Forelimb muscle (tissue), 1 donor: ENCODE measurements at regions not wholly inside any gene's neighbourhood (a gene's known extent, or its start where the extent isn't known, plus 50 kb on each side); places are given as distances from the start of the nearest gene placed in this dataset.
"Not testable (repeated sequence)": the region's sequence is repeated elsewhere in the genome, so short reads cannot be mapped to it uniquely, and the experiment has no call there.

Source experiments
- DNase-seq: peaks from one replicate; pipeline ENCODE4 v3.0.0-alpha.2; 2013; ENCODE audit warnings: low read depth

DNA sequence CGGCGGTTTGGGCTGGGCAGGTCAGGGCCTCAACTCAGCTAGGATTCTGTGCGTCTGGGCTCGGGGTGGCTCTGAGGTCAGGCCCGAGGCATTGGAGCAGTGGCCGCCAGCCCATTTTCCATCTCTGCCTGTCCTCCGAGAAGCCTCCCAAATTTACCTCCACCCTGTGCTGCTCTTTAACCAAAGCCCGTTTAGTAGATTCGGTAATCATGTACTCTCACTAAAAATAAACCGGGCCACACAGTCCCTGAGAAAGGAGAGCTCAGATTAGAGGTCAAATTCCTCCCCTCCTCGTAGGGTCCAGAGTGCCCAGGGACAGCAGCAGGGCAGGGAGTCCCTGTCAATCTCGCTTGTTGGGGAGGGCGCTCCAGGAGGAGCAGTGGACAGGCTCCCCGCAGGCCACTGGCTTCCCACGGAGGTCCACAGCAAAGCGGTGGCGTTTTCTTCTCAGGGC, 88.7 kb upstream of the CHST15 start:
- no peak for DNase-seq

DNA sequence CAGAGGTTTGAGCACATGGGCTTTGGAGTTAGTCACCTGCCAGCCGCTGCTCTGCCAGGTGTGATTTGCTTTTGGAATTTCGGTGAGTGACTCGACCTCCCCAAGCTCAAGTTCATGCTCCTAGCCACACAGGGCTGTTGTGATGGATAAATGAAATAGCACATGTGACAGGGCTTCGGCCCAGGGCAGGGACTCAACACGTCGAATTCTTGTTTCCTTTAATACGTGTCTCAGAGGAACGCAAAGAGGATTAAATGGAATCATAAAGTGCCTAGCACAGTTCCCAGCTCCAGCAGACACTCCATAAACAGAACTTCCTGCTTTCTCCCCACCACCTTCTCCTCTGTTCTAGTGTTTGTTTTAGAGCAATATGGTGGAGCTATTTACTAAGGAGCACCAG, 88.3 kb upstream of the CHST15 start:
- no peak for DNase-seq

DNA sequence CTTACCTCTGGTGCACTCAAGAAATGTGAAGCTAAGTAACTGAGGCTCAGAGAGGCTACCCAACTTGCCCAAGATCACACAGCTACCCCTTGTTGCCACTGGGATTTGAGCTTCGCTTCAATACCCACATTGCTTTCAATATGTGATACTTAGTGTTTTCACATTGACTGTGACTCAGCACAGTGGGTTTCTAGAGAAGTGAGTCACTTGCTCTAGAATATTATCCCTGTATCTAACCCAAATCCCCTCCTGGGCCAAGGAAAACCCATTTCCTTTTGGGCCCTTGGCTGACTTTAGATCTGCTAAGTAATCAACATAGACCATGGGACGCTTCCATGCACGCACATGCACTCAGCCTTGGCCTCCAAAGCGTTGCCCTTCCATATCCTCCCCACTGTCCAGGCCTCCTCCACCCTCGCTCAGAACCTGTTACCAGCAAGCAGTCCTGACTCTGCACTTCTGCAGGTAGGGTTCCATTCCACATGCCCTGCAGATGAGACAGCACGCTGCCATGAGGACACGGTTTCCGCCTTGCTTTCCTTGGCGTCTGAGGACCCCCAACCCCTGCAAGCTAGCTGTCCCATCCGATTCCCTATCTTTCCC, 87.7 kb upstream of the CHST15 start:
- no peak for DNase-seq

DNA sequence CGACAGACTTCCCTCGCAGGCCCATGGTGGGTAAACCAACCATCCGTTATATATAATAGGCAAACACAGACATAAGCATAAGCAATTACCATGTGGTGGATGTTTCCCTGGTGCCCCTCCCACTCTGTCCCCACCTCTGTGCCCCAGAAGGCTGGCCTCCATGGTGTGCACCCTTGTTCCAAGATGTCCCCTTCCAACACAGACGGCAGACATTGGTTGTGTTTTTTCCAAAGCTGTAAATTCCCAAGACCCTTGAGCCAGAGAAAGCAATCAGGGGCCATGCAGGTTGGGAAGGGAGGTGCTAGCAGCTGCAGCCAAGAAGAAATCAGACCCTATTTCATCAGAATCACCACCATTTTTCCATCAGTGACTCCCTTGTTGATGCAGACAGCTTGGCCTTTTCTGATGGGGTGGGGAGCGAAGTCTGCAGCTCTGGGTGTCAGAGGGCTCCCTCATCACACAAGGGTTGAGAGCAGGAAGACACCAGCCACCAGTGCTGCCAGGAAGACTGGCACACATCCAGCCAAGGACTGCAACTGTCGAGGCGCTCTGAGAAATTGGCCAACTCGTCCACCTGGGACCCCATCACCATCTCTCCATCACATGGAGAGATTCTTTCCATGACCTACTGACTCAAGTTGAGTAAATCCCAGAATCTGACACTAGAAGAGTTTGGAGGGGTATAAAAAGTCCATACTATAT, 86.8 kb upstream of the CHST15 start:
- DNase-seq, result no peak

DNA sequence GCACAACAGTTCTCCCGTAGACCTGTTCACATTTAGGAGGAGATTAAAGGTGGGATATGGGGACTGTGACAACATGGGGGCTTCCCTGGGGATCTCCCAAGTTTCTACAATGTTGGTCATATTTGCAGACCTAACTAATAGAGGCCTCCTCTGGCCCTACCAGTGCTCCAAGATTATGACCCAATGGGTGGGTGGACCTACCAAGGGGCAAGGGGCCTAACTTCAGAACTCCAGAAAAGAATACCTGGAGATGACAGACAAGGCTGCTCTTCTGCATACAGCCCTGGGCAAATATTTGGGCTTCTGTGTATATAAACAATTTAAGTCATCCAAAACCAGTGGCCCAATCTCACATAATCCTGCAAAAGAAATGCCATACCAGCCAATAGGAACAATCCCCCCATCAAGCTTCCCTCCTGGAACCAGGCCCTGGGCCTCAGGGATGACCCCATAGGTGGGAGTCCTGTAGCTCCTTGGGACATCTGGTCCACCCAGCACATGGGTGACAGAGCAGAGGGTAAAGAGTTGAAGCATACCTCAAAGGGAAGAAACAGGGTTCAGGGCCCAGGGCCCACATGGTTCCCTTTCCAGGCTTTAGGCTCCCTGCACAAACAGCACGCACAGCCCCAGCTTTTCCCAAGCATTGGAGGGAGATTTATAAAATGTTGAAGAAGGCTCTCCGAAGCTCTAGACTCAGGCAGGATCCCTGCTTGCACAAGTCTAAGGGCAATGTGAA, 86.1 kb upstream of the CHST15 start:
- no peak for DNase-seq

DNA sequence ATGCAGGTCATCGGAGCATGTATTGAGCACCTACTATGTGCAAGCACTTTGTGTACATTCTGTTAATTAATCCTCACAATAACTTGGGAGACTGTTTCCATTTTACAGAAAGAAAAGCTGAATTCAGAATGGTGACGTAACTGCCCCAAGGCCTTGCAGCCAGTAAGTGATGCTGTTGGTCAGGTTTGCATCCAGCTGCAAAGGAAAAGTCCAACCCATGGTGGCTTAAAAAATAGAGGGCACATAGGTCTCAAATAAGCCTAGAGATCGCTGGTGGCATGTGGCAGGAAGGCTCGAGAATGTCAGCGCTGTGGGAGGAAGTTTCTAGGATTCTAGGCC, 83.8 kb upstream of the CHST15 start:
- DNase-seq, result no peak

DNA sequence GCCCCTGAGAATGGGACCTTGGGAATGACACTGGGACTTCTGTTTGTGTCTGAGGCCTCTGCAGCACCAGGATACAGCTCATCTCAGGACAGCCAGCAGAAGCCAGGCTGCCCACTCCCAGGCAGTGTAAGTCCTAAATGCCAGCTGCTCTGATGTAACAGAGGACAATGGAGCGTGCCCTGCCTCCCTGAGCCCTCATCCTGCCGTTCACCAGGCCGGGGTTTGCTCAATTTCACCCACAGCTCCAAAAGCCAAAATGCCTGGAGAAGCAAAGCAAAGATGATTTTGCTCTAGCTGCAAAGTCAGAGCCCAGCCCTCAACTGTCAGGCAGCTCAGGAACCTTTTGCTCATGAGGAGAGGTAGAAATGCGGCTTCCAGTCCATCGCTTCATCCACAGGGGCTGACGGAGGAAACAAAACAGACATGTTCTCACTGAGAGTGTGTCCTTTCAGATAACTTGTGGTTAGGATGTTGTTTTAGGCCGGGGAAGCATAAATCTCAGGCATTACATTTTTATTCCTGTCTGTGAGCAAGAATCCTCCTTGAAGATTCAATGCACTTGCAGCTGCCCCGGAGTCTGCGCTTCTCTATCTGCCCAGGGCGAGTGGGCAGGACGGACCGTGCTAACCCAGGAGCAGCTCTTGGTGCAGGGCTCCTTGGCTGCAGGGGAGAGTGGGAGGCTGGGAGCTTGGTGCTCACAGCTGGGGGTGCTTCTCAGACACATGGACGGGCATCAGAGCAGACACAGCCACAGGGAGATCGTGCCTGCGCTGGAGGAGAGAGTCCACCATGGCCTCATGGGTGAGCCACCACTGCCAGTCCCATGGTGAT, 83.2 kb upstream of the CHST15 start:
- no peak for DNase-seq

DNA sequence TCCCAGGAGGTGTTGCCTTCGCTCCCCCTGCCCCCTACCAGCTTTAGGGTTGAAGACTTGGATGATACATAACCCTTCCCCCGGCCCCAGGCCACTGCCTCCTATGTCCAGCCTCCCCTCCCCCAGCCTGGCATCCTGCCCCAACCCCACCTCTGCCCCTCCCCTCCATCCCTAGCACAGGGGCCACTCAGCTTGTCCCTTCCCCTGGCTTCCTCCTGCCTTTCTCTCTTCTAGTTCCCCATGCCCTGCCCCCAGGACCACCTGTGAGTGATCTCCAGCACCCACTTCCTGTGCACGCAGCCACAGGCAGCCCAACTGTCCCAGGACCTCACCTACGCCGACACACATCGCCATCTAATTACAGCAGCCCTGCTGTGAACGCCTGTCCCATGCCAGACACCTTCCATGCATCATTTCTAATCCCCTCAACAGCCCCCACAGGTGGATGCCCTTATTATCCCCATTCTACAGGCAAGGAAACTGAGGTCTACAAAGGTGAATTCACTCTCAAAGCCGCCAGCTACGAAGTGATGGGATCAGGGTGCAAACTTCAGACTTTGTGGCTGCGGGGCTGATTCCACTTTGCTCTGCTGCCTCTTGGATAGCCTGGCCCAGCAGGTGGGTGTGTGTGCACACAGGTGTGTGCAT, 82.4 kb upstream of the CHST15 start:
- no peak for DNase-seq

DNA sequence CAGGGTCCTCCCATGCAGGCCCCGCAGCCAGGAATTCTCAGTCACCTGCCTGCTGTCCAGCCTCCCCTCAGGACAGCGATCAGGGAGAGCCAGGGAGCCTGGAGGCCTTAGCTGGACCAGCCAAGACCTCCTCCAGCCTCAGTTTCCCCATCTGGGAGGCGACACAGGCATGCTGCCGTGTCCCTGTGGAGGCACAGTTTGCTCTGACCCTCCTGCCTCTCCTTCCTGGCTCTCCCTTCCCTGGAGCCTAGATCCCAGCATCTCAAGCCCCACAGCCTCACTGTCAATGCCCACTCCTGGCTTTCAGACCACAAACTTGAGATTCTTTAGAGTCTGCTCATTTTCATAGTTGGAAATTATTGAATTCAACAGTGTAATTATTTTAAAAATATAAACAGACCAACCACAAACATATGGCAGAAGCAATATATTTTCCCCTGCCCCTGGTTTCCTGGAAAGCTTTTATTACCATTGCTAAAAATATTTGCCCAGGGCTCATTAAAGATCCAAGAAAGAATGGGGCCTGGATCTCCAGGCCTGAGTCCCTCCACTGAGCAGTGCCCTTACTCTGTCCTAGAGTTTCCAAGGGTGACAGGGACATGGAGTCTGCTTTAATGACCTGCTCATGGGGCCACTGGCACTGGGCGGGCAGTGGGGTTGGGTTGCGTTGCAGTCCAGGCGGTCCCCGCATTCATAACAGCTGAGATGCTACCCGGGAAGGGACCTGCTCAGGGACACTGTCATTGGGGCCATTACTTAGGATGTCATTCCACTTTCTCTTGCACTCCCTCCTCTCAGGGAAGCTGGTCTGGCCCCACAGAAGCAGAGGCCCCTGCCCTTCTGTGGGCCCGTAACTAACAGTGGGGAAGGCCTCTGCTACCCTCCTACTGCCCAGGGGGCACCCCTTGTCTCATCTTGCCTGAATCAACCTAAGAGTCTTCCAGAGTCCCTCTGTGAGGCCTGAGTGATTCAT, 81.6 kb upstream of the CHST15 start:
- DNase-seq, result no peak

DNA sequence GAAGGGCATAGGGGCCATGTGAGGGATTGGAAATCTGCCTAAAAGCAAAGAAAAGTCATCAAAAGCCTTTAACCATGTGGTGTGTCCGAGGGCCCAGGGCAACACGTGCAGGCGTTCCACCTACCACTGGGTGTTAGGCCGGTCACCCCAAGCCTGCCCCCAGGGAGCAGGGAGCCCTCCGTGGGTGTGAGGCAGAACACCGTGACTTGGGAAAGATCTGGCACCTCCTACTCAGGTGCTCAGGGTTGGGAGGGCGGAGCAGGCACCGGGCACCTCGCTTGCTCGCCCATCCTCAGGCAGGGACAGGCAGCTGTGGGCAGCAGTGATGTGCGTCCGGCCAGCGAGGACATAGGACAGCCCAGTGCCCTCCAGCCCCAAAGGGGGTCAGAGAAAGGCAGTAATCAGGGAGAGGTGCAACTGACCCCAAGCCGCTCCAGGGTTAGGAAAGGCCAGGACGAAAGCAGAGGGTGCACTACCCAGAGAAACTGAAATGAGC, 80.7 kb upstream of the CHST15 start:
- no peak for DNase-seq

DNA sequence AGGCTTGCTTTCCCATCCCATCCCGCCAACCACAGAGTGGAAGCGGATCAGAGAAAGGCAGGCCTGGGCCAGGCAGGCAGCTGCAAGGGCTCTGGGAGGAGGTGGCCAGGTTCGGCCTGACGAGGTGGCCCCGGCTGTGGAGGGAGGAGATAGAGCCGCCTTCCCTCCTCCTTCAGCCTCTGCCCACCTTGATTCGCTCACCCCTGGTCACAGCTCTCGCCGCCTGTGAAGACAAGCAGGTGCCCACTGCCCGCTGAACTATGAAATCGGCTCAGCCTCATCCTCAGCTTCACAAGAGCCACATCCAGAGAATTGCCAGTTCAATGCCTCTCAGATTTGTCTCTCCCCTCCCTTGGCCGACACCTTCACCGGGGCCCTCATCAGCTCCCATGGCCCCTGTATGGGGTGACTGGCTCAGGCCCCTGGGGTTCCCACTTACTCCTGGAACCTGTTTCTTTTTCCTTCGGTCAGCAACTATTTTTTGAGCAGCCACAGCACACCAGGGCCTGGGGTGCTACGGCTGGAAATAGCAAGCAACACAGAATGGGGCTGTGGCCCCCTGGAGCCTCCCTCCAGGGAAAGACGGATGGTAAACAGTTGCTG, 80.0 kb upstream of the CHST15 start:
- no peak for DNase-seq

DNA sequence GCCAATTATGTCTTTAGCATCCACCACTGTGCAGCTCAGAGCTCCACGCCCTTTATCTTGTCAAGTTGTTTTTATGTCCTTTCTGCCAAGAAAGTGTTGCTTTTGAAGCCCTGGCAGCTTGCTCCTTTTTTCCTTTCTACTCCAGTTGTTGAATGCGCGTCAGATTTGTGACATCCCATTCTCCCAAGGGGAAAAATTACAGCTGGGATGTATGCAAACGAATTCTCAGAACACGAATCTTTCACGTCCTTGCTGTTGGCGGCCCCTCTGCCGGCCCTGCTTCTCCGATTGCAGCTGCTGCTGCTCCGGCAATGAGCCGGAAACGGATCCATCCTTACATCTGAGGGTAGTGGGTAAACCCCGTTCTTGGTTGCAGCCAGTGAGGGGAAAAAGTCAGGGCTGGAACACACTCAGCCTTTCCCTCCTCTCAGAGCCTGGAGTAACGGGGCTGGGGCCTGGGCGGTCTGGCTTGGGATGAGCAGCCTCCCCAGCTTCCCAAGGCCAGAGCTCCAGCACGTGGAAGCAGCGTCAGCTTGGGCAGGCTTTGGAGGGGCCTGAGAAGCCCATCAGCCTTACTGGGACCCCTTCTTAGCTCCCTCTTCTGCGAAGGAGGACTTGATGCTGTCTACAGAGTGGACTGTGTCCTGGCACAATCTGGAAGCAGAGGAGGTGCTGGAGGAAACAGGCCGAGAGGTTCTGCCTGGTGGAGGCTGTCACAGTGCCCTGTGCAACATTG, 79.0 kb upstream of the CHST15 start:
- no peak for DNase-seq

DNA sequence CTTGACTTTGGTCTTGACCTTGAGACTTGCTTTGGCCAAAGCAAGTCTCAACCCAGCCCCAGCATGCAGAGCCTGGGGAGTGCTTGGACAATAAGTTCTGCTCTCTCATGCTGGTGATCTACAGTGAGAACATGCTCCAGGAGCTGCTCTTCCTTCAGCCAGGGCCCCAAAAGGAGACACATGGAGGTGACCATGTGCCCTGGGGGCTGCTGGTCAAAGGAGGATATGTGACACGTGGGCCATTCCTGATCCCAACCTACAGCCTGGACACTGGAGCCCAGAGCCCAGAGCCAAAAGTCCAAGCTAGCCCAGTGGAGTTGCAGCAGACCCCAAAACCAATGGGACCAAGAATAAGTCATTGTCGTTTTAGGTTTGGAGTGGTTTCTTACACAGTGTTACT, 78.2 kb upstream of the CHST15 start:
- no peak for DNase-seq

DNA sequence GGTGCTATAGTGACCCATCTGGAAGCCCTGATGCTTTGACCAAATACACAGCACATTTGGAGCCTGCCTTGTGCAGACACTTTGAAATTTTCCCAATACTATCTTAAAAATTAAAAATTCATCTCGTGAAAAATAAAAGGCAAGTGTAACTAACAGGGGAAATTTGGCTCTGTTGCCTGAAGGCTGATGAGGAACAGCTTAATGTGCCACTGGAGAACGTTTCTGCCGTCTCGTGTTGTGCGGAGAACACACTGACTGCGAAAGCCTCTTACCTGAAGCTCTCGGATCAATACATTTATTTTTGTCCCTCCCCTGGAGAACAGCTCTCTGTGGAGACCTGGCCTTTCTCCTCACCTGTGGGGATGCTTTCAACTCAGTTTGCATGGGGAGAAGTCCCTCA, 77.2 kb upstream of the CHST15 start:
- DNase-seq, result no peak

DNA sequence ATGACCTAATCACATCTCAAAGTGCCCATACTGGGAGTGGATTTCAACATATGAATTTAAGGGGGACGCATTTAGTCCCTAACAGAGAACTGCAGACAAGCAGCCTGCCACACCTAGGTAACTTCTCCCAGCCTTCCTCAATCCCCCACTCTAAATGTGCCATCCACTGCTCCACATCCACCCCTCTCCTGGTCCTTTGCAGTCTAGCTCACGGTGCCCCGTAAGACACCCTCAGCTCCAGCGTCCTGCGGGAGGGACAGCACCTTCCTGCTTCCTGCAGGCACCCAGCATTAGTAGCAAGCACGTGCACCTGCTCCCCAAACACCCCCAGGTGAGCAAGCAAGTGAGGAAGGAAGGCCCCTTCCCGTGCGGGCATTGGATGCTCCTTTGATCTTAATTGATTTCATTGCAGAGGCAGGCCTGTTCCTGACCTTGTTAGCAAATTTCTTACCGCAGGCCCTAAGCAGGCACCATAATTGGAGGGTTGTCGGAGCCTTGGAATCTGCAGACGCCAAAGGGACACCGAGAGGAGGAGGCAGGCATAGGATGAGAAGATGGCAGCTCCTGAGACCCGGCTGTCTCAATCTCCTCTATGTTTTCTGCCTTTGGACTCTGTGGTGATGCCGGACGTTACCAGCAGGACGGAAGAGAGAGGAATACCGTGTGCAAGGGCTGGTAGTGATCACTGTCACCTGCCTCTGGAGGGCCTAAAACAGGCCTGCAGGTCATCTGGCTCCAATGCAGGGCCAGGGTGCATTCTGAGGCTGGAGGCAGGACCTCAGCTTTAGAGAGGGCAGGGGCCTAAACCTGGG, 75.8 kb upstream of the CHST15 start:
- no peak for DNase-seq

DNA sequence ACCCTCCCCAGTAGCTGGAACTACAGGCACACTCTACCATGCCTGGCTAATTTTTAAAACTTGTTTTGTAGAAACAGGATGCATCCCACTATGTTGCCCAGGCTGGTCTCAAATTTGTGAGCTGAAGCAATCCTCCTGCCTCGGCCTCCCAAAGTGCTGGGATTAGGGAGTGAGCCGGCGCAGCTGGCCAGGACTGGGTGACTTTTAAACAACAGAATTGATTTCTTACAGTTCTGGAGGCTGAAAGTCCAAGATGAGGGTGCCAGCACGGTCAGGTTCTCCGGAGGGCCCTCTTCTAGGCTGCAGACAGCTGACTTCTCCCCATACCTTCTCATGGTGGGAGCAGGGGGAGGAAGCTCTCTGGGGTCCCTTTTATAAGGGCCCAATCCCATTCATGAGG, 75.2 kb upstream of the CHST15 start:
- DNase-seq, result no peak

DNA sequence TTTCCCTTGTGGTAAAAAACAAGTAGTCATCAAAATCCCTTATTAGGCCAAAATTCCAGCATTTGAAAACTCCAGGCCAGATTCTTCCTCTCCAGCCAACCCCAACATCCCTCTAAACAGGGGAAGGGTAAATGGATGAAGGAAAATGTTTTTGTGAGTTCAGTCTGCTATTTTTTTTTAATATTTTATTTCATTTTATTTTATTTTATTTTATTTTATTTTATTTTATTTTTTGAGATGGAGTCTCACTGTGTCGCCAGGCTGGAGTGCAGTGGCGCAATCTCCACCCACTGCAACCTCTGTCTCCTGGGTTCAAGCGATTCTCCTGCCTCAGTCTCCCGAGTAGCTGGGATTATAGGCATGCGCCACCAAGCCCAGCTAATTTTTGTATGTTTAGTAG, 74.5 kb upstream of the CHST15 start:
- DNase-seq, result not testable (repeated sequence)

DNA sequence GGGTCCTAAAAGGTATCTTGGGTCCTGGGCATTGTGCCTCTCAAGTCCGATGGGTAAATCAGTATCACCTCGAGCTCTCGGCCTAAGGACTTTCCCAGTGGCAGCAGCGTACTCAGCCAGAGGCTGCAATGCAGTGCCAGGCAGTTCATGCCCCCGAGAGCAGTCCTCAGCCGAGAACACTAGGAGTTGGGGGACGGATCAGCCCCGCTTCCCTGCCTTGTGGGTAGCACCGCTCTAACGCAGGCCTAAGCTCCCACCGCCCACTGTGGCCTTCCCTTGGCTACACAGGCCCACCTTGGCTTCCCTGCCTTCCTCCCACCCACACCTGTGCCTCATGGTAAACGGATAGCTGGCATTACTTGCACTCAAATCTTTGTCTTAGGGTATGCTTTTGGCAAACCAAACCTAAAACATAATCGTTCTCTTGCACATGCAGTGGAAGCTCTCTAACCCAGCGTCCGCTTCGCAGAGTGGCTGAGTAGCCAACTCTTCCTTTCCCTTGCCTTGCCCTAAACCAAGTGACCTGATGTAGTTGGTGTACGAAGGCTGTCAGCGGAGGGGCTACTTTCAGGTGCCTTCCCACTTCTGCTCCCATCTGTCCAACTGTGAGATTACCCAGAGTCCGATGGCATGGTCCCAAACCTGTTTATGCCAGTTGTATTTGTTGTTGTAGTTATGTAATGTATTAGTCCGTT, 73.2 kb upstream of the CHST15 start:
- DNase-seq, result no peak
